Stimulated activated CD4-positive, alpha-beta T cell treated with anti-CD3 and anti-CD28 coated beads, Interleukin-4, amount 100 ng/mL, for 48 hours (primary cell): ENCODE measurements at regions not wholly inside any gene's neighbourhood (a gene's known extent, or its start where the extent isn't known, plus 50 kb on each side); places are given as distances from the start of the nearest gene placed in this dataset.
"Not testable (repeated sequence)": the region's sequence is repeated elsewhere in the genome, so short reads cannot be mapped to it uniquely, and the experiment has no call there.

Experiments
- DNase-seq, 2 donors: peaks; one replicate each; pipeline ENCODE4 v3.0.0-alpha.2; 2020; ENCODE audit warnings: low read depth in 2 of 2

DNA sequence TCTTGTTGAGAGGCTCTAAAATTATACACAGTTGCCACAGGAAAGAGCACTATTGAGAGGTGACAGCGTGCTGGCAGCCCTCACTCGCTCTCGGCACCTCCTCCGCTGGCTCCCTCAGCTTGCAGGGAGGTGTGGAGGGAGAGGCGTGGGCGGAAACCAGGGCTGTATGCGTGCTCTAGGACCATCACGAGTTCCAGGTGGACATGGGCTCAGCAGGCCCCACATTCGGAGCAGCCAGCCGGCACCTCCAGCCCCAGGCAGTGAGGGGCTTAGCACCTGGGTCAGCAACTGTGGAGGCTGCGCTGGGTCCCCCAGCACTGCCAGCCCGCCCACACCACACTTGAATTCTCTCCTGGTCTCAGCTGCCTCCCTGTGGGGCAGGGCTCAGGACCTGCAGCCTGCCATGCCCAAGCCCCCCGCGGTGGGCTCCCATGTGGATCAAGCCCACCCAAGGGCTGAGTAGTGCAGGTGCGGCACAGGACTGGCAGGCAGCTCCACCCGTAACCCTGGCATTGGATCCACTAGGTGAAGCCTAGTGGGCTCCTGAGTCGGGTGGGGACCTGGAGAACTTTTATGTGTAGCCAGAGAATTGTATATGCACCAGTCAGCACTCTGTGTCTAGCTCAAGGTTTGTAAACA is 460.6 kb upstream of the ALCAM start:
- DNase-seq = no peak

DNA sequence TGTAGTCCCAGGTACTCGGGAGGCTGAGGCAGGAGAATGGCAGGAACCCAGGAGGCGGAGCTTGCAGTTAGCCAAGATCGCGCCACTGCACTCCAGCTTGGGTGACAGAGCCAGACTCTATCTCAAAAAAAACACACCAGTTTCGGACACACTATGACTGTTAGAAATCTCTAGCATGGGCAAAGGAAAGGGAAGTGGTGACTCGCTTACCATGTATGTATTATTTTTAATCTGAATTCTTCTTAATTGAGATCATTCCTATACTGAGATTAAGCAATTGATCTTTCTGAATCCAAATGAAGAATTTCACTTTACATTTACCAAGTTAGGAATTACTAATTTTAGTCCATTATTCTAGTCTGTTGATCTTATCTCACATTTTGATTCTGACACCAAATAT is 459.2 kb upstream of the ALCAM start:
- no peak for DNase-seq

DNA sequence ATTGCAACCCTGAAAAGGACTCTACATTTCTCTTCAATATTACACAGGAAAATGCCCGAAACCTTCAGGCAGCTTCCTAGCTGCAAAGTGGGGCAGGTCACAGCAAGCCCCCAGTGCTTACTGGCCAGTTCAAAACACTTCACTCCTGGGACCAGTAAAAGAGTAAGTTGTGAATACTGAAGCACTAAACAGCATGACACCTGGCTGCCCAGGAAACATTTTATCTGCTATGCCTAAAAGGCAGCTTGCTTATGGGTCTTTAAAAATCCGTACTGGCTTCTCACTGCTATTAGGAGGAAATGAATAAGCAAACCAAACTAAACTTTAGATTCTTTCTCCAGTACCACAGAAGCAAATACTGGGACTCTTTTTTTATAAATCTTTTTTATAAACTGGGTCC is 457.9 kb upstream of the ALCAM start:
- no peak for DNase-seq

DNA sequence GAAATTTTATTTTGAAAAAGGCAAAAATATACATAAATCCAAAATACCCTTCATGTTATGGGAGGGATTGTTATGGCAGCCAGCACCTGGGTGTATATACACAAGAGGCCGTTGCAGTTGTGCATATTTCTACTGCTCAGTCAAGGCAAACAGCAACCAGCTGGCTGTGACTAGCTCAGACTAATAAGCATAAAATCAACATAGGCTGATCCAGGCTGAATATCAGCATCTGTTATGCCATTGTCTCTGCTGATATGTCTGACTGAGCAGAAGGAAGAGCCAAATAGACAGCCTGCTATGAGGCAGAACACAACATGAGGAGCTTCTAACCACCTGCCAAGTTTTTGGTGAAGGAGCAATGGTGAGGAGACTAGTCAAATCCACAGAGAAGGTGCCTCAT is 457.5 kb upstream of the ALCAM start:
- no peak for DNase-seq

DNA sequence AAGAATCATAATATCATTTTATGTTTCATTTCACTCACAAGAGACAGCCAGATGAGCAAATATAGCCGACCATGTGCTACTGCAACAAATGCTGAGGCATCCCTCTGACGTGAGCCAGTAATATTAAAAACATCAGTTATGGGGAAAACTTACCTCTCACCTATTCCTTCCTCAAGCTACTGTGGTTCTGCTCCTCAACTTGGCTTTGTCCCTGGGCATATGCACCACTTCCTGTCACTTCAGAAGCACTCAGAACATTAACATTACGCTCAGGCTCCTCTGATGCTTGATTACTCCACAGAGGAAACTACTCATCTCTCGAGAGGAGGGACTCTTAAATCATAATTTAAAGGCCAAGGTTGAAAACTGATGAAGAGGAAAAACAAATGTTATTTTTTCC is 457.0 kb upstream of the ALCAM start:
- DNase-seq = no peak

DNA sequence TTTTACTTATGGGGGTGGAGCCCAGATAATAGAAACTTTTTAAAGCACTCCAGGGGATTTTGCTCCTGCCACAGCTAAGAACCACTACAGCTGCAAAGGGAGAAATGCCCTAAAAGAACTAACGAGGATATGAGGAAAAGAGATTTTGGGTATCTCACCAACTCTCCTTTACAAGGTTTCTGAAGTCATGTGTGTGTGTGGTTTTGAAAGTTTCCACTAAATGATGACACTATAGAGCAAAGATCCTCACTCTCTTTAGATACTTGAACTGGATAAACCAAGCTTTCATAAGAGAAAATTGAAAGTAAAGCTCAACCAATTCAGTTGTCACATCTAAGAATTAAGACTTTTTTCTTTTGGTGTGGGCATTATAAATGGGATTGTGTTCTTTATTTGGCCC is 455.3 kb upstream of the ALCAM start:
- no peak for DNase-seq

DNA sequence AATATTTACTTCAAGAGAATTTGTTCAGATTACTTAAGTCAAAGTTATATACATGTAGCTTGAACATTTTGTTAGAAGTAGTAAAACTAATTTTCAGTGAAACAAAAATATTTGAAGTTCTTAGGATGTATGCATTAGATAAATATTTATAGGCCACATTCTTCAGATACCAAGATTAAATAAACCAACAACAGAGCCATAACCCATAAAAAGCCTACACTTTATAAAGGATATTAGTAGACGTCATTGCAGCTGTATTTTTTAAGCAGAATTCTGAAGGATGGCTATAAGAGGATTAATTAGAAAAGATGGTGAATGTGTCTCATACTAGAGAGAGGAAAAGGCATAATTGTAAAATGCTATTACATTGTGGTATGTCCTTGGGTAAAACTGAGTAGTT is 449.7 kb upstream of the ALCAM start:
- DNase-seq = no peak

DNA sequence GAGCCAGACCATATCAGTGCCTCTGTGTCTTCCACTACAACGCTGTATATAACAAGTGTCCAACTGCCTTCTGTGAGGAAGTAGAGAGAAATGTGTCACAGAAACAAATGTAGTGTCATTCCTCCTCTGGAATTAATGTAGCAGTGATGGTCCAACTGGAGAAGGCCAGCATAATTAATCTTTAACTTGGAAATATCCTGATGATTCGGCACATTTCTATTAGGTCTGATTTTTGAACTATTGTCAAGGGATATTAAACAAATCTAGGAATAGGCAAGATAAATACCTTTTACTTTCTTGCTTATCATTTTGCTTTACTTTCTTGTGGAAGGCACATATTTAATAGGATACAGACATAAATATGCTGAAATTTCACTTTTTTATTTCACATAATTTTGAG is 446.2 kb upstream of the ALCAM start:
- DNase-seq = no peak

DNA sequence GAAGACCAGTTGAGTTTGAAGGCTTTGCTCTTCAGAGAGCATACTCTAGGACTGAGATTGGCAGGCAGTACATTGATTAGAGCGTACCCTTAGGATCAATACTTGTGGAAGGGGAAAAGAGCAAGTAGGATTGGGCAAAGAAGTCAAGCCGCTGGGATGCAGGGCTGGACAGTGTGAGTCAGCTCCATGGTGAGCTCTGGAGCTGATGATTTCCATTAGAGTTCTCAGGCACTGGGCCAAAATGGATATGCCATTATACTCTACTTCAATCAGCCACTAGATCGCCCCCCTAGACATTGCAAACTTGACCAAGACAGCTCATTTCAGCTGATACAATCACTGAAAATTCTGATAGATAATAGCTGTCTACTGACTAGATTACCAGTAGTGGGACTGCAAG is 432.7 kb upstream of the ALCAM start:
- no peak for DNase-seq

DNA sequence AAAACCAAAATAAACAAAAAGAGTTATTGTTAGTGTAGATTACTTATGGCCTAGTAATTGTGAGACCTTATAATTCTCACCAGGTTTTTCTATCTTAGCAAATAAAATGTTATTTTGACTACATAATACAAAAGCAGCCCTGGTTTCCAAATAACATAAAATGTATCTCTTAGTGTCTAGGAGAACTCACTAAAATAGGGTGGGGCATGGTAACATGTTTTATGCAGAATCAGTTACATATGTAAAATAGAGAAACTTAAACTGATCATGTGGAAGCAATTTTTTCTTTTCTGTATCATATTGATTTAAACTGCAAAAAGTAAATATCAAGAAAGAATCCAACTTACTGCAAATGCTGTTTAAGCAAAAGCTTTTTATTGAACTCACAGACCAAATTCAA is 431.1 kb upstream of the ALCAM start:
- no peak for DNase-seq

DNA sequence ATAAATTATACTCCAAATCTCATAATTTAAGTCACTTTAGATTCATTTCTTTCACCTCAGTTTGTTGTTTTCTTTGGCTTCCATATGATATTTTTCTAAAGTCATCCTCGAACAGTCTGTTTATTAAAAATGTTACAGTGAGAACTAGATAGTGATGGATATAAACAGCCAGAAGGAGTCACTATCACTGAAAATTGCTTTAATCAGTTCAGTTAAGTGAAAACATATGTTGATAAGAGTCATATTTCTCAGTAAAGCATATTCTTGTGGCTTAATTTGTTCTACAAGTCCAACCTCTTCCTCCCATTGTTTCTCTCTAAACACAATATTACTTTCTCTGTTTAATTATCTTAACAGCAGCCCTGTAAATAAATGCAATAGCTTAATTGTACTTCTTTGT is 427.5 kb upstream of the ALCAM start:
- DNase-seq = no peak

DNA sequence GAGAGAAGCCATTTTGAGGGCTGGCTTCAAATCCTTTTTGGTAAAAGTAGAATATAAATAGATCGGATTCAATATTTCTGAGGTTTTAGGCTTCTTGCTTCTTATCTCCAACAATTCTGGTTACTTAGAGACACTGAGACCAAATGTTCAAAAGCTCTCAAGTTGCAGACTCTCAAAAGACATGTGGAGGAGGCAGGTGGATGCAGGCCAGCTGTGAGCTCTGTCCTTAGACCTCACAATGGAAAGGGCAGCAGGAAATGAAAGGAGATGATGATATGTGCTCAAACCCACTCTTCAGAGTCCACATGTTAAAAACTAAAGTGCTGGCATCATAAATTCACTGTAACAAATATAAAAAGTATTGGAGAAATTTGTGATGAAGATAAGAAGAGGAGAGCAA is 424.9 kb upstream of the ALCAM start:
- DNase-seq = no peak

DNA sequence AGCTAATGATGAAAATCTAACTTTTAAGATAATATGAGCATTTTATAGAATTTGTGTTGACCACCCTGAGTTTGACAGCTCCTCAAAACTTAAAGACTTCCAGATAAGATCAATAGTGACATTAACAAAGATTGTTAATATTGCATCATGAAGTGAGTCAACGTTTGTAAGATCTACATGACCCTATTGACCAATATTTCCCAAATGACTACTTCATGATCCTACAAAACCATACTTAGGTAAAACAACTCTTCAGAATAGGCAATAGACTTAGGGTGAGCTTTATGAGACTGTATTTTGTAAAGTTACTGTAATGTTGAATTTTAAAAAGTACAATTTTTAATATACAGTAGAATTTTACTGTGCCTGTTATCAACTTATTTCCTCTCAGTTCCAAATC is 422.7 kb upstream of the ALCAM start:
- no peak for DNase-seq

DNA sequence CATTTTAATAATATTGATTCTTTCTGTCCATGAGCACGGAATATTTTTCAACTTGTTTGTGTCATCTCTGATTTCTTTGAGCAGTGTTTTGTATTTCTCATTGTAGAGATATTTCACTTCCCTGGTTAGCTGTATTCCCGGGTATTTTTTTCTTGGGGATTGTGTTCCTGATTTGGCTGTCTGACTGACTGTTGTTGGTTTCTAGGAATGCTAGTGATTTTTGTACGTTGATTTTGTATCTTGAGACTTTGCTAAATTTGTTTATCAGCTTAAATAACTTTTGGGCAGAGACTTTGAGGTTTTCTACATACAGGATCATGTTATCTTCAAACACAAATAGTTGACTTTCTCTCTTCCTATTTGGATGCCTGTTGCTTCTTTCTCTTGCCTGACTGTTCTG is 418.8 kb upstream of the ALCAM start:
- DNase-seq = no peak

DNA sequence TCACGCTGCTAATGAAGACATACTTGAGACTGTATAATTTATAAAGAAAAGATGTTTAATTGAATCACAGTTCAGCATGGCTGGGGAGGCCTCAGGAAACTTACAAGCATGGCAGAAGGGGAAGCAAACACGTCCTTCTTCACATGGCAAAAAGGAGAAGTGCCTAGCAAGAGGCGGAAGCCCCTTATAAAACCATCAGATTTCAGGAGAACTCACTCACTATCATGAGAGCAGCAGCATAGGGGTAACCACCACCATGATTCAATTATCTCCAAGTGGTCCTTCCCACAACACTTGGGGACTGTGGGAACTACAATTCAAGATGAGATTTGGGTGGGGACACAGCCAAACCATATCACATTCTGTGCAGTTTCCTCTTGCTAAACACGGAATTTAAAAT is 416.9 kb upstream of the ALCAM start:
- not testable (repeated sequence) for DNase-seq

DNA sequence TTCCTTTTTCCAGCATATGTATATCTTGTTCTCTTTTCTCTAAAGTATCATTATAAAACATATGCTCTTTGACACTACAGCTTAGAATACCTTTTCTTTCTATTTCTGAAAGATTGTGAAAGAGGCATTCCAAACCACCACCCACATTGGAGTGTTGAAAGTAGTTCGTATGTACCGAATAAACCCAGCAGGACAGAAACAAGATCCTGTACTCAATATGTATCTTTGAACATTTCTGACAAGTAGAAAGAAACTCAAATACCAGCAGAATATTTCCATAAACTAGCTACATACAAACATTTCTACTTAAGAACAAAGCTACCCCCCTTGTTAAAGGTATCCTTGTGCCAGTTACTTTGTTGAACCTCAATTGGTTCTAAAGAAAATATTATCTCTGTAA is 415.3 kb upstream of the ALCAM start:
- DNase-seq = no peak

DNA sequence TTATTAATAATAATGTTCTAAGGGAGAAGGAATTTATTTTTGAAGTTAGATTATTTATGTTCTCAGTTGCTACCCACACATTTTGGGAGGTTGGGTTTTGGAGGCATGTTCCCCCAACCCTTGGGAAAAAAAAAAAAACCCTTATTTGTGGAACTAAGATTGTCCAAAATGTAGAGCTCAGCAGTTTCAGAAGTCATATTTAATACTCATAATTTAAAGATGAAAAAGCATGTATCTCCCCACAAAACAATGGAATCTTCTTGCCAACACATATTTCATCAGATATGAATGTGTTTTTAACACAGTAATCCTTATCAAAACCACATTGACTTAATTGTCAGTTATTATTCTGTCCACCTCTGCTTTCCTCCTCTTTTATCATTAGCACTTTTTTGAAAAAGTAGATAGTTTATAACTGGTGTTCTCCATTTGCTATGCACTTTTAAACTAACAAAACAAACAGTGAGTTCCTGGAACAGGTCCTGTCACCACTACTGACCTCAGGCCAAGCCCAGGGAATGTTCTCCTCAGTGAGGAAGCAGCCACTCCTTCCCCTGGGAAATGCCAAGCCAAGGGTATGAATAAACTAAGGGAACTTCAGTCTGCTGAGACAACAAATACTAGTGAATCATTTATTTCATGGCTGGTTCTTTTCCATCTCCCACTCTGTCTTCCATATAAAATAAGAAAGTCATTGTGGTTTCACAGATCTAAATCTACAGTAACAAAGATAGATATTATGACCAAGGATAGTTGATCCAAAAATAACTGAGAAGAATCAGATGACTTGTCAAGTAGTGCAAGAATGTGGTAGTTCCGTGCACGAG is 414.4 kb upstream of the ALCAM start:
- DNase-seq = no peak

DNA sequence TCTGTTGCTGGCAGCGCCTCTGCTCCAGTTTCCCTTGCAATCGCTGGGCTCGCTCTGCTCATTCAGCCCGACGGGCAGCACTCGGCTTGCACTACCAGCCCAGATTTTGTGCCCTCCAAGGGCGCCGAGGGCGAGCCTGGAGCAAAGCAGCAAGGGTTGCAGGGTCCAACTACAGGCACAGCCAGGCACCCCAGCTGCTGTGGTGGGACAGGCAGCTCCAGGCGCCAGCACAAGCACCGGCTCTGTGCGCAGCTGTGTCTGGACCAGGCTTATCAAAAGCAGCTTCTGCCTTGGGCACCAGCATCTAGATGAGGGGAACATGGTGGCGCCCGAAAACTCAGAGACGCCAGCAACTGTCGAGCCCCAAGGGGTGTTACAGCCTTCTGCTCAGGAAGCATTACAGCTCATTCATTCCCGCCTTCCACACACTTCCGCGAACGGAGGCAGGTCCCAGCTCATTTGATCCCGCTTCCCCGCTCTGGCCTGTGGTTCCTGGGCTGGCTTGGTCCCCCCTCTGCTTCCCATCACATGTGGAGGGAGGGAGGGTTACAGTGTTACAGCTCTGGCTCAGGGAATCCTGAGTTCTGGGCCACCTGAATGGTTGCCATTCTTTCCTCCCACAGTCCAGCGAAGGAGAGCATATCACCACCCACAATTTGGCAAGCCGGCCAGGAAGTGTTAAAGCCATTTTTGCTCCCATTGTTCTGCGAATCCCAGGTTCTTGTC is 409.9 kb upstream of the ALCAM start:
- no peak for DNase-seq

DNA sequence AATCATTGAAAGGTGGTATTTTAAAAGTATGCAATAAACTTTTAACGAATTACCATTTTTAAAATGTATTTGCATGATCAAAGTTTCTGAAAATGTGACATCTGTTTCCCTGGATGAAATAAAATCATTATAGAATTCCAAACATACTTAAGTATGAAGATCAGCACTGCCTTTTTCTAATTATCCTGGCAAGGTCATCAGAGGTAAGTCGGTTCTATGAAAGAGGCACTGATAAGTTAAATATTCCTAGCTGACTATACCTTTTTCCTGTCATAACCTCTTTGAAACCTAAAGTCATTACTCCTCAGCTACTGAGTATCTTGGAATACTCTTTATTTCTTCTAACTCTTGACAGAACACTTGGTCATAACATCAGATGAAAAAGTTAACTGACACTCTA is 406.1 kb upstream of the ALCAM start:
- no peak for DNase-seq

DNA sequence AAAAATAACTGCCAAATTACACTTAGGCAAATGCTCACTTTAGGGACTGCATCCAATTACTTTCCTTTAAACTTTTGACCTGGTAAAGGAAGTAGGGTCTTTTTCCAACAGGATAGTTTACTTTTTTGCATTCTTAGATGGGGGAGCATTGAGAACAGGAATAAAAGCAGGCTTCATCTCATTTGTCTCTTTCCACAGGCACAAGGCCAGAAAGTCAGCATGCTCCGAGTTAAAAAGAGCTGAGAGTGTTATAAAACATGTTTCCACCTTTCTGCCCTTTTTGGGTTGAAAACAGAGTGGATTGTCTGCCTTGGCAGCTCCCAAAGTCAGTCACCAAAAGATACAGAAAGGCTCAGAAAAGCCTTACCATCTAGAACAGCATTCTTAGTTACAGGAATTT is 404.9 kb upstream of the ALCAM start:
- DNase-seq = no peak

DNA sequence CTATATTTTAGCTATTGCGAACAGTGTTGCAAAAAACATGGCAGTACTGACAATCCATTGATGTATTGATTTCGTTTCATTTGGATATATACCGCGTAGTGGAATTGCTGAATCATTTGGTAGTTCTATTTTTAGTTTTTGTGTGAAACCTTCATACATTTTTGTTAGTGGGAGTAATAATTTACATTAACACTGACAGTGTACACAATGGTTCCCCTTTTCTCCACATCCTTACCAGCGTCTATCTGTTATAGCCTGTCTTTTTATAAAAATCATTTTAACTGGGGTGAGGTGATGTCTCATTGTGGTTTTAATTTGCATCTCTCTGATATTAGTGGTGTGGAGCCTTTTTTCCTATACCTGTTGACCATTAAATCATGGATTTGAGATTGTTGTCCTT is 392.4 kb upstream of the ALCAM start:
- DNase-seq = no peak

DNA sequence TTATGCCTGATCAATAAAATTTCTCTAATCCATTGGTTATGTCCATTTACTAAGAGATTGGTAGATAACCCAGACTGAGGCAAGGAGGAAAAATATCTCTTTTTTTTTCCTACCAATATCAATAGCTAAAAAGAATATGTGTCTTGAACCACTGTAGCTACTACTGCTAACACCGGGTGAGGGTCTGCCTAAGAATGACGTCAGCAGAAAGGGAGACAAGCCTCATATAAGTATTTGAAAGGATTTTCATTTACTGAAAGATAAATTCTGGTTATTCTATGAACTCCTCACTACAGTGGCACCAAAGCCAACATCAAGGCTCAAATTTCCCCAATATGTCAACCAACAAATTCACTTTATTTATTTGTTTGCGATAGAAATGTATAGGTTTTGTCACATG is 389.0 kb upstream of the ALCAM start:
- DNase-seq = no peak

DNA sequence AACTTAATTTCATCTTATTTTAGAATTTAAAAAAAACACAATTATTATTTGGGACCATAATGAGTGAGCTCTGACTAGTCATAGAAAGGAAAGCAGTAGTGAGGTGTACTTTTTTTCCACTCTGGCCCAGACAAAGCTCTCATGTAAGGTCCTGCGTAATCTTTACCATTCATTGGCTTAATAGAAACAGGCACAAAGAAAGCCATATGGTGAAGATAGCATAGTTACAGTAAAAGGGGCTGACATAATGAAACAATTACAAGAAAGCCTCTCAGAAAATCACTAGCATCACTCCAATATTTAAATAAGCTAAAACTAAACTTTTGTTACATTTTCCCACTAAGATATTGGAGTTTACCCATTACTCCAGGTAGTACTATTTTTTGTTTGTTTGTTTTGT is 384.6 kb upstream of the ALCAM start:
- DNase-seq = no peak
